HFFc6 (cell line): ENCODE measurements at regions not wholly inside any gene's neighbourhood (a gene's known extent, or its start where the extent isn't known, plus 50 kb on each side); places are given as distances from the start of the nearest gene placed in this dataset.

Experiments
- DNase-seq: peaks from one replicate; pipeline ENCODE4 v3.0.0-alpha.2; 2018
- H3K27ac Mint-ChIP-seq: 2 replicates; pipeline ENCODE4 v1.8.0; 2020; ENCODE audit warnings: mild to moderate bottlenecking, mixed read lengths
- H3K27me3 Mint-ChIP-seq: 2 replicates; pipeline ENCODE4 v1.8.0; 2021; ENCODE audit warnings: mild to moderate bottlenecking, moderate library complexity, mixed read lengths; ENCODE audit not compliant: insufficient read depth
- H3K36me3 Mint-ChIP-seq: 2 replicates; pipeline ENCODE4 v1.8.0; 2021; ENCODE audit warnings: low read depth, mixed read lengths
- H3K4me1 Mint-ChIP-seq: 2 replicates; pipeline ENCODE4 v1.8.0; 2020; ENCODE audit warnings: low read depth, mixed read lengths
- H3K4me3 Mint-ChIP-seq: 2 replicates; pipeline ENCODE4 v1.8.0; 2020; ENCODE audit warnings: mild to moderate bottlenecking, moderate library complexity, mixed read lengths
- H3K9me3 Mint-ChIP-seq: 2 replicates; pipeline ENCODE4 v1.8.0; 2020; ENCODE audit warnings: mild to moderate bottlenecking, mixed read lengths
- TF ChIP-seq, protein P1 (sequence below): fragments of 200-600 bp; sonication (generic); IDR thresholded peaks from 2 replicates; pipeline ENCODE4 v1.5.0; 2021; ENCODE audit warnings: antibody characterized with exemption, mild to moderate bottlenecking

DNA sequence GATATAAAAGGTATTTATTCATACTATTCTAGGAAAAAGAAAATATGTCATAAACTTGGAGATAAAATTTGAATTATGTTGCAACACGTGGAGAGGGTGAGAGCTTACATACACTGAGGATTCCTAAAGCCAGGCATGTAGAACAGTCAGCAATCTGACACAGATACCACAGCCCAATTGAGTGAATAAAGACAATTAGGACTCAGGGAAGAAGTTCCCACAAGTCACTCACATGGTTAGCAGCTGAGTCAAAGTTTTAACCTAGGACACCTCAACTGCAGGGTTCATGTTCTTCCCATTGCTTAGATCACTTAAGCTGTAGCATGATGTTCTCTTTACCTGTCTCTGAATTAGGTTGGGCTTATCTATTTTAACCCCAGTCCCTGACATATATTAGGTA, 189.5 kb downstream of the CMPK2 start:
- Mint-ChIP-seq H3K4me1 (no peaks in the 10 kb centered on the region), H3K4me3 (no peak overlapping the region), H3K9me3 (peaks cover 48% of the 10 kb centered on the region), H3K36me3 (peaks cover 4% of the 10 kb centered on the region; the same call in 1 of the 2 replicates), H3K27ac (no peak overlapping the region), H3K27me3 (no peaks in the 10 kb centered on the region)
- no peak for DNase-seq
- TF ChIP-seq, protein P1, sequence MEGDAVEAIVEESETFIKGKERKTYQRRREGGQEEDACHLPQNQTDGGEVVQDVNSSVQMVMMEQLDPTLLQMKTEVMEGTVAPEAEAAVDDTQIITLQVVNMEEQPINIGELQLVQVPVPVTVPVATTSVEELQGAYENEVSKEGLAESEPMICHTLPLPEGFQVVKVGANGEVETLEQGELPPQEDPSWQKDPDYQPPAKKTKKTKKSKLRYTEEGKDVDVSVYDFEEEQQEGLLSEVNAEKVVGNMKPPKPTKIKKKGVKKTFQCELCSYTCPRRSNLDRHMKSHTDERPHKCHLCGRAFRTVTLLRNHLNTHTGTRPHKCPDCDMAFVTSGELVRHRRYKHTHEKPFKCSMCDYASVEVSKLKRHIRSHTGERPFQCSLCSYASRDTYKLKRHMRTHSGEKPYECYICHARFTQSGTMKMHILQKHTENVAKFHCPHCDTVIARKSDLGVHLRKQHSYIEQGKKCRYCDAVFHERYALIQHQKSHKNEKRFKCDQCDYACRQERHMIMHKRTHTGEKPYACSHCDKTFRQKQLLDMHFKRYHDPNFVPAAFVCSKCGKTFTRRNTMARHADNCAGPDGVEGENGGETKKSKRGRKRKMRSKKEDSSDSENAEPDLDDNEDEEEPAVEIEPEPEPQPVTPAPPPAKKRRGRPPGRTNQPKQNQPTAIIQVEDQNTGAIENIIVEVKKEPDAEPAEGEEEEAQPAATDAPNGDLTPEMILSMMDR = no peak

DNA sequence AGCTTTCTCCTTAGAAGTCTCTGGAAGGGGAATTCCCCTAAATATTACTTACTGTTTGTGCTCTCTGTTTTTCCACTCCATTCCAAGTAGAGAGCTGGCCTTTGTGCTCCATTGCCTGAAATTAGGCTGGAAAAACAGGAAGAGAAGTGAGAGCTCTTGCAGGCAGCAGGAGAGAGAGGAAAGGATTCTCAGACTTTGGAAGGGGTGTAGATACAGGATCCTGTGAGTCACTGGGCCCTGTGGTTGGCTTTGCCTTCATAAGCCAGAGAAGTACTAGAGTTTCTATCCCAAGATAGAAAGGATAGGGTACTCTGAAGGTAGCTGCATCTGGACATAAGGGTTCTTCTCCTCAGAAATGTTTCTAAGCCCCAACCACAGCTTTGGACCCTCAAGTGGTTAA, 188.9 kb downstream of the CMPK2 start:
- H3K9me3 Mint-ChIP-seq = peaks cover 54% of the 10 kb centered on the region
- H3K36me3 Mint-ChIP-seq = peaks cover 4% of the 10 kb centered on the region; the same call in 1 of the 2 replicates
- no peaks in the 10 kb centered on the region for H3K27me3 Mint-ChIP-seq
- TF ChIP-seq, protein P1 = no peak
- no peaks in the 10 kb centered on the region for H3K4me1 Mint-ChIP-seq
- no peak overlapping the region for H3K27ac Mint-ChIP-seq
- H3K4me3 Mint-ChIP-seq = no peak overlapping the region
- DNase-seq = no peak

DNA sequence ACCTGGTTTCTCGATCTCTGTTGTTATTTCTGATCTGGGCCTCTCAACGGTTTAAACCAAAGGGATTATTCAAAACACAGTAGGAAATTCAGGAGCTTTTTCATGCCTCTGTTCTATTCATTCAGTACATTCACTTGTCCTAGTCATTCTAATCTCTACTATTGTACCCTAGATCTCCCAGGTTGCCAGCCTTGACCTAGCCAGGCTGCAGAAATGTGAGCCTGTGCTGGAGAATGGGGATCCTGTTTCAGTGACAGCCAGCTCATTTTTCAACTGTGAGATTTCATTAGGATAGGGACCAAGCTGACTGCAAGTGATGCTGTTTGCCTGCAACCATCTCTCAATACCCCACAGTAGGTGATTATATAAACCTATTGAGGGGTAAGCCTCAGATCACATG, 186.2 kb downstream of the CMPK2 start:
- Mint-ChIP-seq H3K4me1 (no peaks in the 10 kb centered on the region), H3K9me3 (peaks cover 34% of the 10 kb centered on the region; the same call in 1 of the 2 replicates), H3K4me3 (no peak overlapping the region), H3K27ac (no peak overlapping the region), H3K27me3 (no peaks in the 10 kb centered on the region), H3K36me3 (no peaks in the 10 kb centered on the region)
- TF ChIP-seq, protein P1 = no peak
- DNase-seq = no peak

DNA sequence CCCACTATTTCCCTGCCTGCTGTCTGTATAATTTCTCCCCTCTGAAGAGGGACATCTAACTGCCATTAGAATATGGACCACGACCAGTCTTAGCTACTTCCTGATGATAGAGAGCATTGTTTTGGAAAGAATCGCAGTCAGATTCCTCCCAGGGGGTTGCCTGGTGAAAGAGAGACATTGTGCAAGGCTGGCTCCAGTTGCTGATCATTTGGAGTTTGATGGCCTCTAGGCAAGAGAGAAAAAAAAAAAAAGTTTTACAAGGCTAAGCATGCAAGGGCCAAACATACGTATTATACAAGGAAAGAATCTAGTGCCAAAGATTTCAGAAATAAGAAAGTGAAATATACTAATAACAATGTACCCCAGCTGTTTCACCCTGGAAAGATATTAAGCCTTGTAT, 182.2 kb downstream of the CMPK2 start:
- no peak for DNase-seq
- peaks cover 37% of the 10 kb centered on the region for H3K9me3 Mint-ChIP-seq
- H3K4me3 Mint-ChIP-seq = no peak overlapping the region
- no peaks in the 10 kb centered on the region for H3K4me1 Mint-ChIP-seq
- TF ChIP-seq, protein P1 = no peak
- peaks cover 2% of the 10 kb centered on the region; the same call in 1 of the 2 replicates for H3K27me3 Mint-ChIP-seq
- H3K36me3 Mint-ChIP-seq = no peaks in the 10 kb centered on the region
- H3K27ac Mint-ChIP-seq = no peak overlapping the region

DNA sequence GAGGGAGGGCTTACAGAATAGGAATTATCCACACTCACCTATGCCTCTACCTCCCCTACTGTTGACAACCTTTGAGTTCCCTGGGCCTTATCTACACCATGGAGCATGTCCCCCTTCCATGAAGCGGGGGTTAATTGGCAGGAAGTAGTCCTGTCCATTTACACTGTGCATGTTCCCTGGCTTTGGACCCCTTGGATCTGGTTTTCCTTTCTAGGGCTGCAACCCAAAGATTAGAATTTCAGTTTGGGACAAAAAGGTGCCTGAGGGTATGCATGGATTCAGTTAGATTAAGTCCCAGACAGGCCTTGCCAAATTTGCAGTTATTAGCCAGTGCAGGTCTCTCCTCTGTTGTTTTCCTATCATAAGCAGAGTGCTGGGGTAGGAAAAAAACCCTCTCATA, 180.3 kb downstream of the CMPK2 start:
- Mint-ChIP-seq H3K36me3 (no peaks in the 10 kb centered on the region), H3K4me1 (no peaks in the 10 kb centered on the region), H3K4me3 (no peak overlapping the region), H3K9me3 (peaks cover 28% of the 10 kb centered on the region), H3K27ac (no peak overlapping the region), H3K27me3 (peaks cover 2% of the 10 kb centered on the region; the same call in 1 of the 2 replicates)
- no peak for DNase-seq
- TF ChIP-seq, protein P1 = no peak

DNA sequence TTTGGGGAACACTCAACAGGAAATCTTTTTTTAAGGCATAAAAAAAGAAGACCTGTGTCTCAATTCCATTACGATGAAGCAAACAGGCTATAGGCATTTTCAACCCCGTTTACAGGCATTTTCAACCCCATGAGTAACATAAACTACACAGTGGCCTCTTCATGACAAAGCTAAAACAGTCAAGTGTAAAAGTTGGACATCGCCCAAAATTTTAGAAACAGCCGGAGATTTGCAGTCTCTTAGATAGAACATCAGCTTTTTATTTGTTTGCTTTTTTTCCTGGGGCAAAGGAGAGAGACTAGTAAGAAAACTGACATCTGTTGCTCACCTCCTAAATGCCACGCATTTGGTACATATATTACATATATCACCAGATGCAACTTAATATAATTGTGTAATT, 173.7 kb downstream of the CMPK2 start:
- Mint-ChIP-seq H3K4me1 (no peaks in the 10 kb centered on the region), H3K36me3 (no peaks in the 10 kb centered on the region), H3K27ac (no peak overlapping the region), H3K27me3 (no peaks in the 10 kb centered on the region), H3K4me3 (no peak overlapping the region), H3K9me3 (peaks cover 20% of the 10 kb centered on the region)
- TF ChIP-seq, protein P1 = no peak
- DNase-seq = no peak
